GM18868 (cell line): ENCODE measurements at regions not wholly inside any gene's neighbourhood (a gene's known extent, or its start where the extent isn't known, plus 50 kb on each side); places are given as distances from the start of the nearest gene placed in this dataset.

Experiments
- ATAC-seq: cut with Tn5 transposase; IDR thresholded peaks from one replicate; pipeline ENCODE4 v1.9.1; 2021; ENCODE audit warnings: mild to moderate bottlenecking, moderate library complexity; ENCODE audit not compliant: unreplicated experiment

DNA sequence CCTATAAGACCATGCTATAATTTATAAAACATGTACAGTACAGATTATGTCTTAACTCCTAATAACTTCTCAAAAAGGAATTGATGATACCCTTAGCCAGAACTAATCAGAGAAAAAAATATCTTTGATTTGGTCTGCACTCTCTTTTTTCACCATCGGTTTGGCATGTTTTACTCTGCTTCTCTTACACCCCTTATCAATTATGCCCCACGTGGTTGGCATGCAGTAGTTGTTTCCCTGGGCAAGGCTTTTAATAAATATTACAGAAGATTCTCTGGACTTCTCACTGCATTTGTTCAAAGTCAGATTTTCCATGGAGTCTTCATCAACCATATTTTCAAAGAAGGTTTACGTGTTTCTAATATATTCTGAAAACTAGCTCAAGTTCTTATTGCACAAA is 167.4 kb upstream of the LRIG3 start:
- no peak for ATAC-seq

DNA sequence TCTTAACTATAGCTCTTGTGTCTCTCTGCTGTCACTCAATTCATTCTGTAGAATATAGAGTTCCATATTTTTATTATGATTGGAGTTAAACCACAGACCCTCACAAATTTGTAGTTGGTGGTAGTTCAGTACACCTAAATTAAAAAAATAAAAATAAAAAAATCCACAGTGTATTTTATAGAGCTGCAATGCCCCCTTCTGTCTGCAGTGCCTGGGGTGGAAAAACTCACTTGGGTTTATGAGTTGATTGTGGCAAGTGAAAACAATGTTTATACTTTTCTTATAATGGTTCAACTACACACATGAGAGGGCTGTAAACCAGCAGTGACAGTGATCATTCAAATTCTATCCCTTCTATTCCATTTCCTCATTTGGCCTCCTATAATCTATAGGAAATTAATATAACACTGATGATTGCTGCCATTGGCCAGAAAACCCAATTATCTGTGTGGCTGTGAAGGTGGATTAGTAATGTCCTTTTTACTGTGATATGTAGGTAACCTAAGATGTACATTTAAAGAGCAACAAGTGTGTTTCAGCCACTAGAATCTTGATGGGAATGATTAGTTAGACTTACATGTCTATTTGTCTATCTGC is 166.9 kb upstream of the LRIG3 start:
- ATAC-seq, result no peak

DNA sequence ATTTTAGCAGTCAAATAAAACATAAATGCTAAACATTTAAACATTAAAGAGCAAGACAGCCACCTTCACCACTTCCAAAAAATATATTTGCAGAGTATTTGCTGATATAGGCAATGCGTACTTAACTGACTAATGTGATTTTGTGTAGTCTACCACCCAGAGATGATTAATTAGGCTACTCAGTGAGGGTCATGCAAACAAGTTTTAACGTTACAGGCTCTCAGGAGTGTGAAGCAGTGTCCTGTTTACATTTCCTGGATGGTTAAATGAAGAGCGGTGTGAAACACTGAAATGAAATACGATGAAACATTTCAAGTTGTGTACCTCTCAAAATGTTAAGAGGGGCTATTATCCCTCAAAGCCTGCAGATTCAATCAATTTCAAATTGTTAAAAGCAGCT is 165.8 kb upstream of the LRIG3 start:
- ATAC-seq, result no peak

DNA sequence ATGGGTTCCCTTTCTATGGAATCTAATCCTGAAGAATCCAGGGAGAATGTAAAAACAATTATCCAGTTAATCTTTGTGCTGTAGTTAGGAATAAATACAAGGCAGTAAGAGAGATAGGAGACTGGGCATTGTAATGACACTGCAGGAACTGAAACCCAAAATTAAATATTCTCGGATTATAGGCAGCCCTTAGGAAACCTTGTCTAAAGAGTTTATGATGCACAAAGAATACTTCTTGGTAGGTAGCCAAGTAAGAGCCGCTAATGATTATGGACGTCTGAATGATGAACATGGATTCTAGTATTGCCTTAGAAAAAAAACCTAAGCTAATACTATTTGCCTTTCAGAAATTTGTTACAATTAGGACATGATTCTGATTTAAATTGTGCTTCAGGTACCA is 165.4 kb upstream of the LRIG3 start:
- no peak for ATAC-seq

DNA sequence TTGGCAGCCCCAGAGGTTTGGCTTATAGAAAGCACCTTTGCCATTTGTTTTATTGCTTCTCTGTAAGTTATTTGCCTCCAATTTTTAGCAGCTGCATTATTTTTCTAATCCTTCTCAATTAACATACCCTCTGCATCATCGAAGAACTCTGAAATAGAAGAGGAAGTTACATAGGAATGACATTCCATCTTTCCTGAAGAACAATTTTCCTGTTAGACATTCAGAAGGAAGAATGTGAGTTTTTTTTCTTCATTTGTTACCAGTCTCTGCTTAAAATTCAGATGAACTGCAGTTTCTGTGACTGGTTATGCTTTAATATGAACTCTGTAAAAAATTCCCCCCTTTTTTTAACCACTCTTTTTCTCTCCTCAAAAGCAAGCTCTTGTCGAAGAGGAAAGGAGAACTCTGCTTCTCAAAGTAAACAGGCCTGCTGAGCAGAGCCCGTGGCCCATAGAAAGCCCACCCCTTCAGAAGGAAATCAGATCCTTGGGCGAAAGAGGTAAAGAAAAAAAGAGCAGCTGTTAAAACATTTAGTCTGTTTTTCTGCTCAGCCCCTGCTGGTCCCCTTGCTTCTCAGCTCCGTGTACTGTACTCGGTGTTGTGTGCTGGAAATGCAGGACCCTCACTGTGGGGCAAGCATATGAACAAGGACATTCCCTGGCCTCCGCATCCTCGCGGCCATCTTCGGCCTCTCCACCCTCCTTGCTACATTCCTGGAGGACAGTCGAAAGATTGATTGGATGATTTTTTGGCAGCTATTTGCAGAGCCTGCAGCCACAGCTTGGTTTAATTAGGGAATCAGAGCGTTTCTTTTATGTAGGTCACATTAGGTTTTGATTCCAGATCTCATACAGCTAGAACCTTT is 164.4 kb upstream of the LRIG3 start:
- no peak for ATAC-seq

DNA sequence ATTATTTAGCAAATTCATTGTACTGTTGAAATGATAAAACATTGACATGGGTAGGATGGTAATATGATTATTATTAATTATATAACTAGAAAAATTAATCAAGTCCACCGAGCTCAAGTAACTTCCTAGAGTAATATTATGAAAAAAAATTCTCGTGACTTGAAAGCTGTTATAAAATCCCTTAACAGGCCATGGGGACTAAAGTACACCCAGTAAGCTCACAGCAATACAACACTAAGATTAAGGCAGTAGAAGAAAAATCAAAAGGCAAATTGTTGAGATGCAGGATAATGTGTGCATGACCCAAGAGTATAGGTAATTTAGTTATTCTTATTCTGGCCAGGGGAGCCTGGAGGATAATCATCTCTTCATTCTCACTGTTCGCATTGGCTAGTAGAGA is 162.6 kb upstream of the LRIG3 start:
- no peak for ATAC-seq

DNA sequence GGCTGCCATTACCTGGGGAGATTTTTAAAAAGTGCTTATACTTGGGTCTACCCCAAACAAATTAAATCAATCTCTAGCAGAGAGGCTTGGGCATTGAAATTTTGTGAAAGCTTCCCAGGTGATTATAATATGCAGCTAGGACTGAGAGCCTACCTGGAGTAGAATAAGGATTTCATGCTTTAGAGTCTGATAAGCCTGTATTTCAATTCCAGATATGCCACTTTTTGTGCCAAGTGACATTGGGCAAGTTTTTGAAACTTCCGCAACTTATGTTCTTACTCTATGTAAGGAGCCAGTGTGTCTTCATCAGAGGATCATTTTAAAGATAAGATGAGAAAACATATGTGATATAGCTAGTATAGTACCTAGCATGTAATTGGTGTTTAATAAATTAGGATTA is 159.8 kb upstream of the LRIG3 start:
- no peak for ATAC-seq

DNA sequence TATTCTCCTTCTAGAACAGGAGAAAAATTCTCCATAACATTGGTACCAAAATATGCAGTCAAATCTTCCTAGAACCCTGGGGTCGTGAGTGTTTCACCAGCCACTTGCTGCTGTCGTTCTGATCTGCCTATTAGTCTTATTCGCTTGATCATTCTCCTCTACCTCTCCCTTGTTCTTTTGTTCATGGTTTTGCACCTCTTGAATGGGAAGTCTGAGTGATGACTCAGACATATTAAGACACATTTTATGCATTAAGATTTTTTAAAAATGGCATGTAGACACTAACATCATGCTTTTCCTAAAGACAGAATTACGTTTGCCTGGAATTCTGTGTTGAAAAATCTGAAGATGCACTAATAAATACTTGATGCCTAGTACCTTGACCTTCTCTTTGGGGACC is 159.2 kb upstream of the LRIG3 start:
- no peak for ATAC-seq

DNA sequence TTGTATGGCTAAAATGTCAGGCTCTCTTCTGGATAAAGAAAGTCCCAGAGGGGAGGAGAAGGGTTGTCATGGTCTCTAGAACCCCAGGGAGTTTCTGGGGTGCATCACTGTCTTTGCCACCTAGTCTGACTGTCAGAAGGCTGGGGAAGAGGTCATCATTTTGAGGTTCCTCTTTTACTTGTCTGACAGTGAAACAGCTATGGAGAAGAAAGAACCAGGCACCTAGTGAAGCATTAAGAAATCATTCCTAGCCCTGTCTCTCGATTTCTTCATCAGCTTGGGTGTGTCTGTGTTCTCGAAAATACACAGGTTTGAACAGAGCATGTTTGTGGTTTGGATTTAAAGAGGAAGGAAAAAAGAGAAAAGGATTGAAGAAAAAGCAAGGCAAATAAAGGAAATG is 158.7 kb upstream of the LRIG3 start:
- peak; percentile 54 for ATAC-seq

DNA sequence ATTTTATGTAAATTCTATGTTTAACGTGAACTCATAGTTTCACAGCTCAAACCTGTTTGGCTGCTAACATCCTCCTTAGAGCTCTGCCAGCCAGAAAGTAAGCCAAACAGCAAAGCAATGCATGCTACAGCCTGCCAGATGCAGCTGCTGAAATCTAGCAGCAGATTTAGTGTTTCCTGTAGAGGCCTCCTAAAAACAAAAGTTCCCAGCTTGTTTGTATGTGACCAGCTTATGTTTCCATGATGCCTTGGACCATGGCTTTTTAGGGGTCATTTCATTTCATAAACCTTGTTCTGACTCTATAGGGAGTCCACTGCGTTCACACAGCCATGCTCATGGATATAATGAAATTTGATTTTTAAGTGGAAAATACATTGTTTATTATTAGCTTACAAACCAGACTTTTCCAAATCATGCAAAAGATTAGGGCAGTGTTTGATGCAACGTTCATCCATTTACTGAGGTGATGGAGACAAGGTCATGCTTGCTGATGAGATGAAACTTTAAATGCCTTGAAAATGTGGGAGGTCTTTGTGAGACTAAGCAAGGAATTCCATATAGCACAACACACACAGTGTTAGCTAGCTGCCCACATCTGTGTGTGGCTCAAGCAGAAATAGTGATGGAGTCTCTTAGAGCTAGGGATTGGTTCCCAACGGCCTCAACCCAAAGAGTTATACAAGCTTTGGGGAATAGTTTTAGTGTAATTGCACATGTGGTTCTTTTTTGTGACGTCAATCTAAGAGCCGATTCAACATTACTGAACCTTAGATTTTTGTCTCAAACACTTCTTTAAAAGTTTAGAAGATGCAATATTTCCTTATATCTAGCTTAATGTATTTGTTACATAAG is 157.5 kb upstream of the LRIG3 start:
- ATAC-seq, result no peak

DNA sequence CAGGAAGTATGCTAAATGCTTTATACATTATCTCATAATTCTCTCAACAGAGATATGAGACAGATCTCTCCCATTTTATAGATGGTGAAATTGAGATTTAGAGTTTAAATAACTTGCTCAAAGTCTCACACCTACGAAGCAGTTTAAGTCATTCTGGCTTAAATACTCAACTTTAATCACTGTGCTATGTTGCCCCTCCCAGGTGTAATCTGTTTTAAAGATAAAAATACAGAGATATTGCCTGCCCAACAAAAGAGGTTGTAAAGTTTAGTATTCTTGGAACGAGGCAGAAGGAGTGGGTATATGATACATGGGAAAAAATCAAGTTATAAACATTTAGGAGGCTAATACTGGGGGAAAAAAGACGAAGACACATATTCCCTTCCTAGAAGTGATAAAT is 156.8 kb upstream of the LRIG3 start:
- no peak for ATAC-seq

DNA sequence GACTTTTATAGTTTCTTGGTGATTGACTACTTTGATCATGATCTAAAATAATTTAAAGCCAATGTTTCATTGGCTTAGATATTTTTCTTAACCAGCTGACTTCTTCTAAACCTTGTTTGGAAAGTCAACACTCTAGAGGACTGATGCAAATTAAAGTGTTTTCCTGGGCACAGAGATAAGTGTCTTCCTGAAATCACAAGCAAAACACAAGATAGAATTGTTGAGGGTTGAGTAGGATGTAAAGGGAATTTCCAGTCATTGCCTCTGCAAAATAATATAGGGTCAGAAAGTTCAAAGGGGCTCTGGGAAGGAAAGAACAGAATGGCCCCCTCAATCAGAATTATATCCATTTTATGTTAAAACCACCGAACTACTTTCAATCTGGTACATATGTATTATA is 156.3 kb upstream of the LRIG3 start:
- ATAC-seq, result no peak

DNA sequence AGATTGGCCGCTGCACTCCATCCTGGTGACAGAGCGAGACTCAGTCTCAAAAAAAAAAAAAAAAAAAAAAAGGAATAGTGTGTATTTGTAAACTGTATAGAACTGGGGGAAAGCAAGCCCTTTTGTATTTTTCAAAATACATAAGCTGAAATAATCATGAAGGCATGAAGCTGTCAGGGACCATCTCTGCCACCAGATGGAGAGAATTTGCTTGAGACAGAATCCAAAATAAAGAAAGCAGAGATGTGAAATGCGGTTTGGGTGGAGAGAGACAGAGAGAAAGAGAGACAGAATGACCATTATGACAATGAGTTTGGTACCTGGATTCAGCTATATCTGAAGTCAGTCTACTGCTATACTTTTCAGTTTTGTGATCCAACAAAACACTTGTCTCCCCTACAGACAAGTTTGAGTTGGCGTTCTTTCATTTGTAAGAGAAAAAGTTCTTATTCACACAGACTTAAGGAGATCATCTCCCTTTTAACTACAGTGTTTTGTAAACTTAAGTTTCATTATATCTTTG is 155.7 kb upstream of the LRIG3 start:
- ATAC-seq, result no peak

DNA sequence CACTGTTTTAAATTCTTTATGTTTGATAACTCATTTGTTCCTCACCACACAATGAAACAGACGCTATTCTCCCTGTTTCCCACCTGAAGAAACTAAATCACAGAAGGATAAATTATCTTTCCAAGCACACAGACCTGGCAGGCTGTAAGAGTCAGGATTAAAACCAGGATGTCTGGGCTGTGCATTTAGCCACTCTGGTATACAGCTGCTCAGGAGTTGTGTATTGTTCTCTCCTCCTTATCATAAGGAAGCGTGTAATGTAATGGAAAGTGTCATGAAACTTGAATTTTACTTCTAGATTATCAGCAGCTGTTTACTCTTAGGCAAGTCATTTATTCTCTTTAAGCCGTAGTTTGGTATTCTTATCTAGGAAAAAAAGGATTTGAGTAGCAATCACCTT is 154.8 kb upstream of the LRIG3 start:
- no peak for ATAC-seq

DNA sequence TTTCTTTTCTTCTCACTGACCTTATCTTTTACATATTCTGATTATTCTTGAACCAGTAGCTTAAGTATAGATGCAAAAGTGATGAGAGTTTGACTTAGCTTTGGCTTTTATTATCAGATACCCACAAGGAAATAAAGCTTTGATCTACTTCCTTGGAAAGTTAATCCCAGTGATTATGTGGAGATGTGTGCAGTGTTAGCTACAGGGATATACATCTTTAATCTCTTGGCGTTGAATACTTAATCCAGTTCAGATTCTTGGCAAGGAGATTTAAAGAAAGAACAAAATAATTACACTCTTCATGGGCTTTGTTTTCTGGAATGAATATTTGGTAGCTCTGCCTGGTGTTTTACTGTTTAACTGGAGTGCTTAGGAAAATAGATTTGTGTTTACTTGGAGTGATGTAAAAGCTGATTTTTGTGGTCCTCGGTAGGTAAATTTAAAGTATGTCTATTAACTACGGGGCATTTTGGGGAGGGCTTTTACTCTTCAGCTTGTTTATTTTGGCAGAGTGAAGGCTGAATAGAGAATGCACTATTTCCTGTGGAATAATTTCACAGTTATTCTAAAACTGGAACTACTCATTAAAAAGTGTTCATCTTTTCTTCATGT is 150.1 kb upstream of the LRIG3 start:
- no peak for ATAC-seq

DNA sequence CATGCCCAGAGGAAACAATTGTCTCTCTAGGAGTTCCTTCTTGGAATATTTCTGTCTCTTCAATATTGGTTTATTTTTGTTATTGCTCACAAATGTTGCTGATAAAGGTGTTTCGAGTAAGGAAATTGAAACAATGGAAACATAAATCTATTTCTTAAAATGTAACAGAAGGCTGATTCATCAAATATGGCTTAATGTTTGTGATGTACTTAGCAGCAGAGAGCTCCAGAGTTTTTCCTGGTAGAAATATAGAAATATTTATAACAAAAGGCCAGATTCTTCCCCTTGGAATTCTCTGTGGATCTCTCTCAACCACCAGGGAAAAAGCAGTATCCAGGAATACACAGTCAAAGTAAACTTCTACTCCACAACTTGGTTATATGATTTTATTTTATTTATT is 149.2 kb upstream of the LRIG3 start:
- ATAC-seq, result no peak

DNA sequence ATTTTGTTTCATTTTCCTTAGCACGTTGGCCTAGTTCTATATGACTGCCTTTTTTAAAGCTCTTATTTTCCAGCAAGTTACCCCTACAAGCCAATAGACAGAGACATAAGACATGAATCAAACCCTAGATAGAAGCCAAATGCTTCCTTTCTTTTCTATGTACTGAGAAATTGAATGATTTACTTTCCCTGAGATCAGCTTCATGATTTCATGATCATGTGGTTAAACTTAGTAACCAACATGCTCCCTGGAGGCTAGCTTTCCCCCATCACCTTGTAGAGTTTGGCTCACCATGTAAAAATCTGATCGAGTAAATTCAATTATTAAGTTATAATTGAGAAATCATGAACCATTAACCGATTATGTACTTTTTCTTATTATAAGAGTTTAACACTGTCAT is 148.1 kb upstream of the LRIG3 start:
- no peak for ATAC-seq

DNA sequence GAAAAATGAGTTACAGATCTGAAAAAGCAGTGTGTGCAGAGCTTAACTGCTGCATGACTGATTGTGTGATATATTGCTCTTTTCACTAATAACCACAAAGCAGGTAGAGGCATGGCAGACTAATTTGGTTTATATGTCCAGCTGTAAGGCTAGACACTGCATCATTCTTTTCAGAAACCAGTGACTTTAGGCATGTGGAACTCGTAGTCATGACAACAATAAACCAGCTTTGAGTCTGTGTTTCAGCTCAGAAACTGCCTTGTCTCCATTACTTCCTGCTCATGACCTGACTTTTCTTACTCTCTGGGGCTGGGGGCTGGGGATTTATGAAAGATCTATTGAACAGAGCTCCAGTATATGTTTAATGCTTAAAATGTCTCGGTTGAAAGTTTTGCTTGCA is 146.8 kb upstream of the LRIG3 start:
- peak; percentile 90 for ATAC-seq

DNA sequence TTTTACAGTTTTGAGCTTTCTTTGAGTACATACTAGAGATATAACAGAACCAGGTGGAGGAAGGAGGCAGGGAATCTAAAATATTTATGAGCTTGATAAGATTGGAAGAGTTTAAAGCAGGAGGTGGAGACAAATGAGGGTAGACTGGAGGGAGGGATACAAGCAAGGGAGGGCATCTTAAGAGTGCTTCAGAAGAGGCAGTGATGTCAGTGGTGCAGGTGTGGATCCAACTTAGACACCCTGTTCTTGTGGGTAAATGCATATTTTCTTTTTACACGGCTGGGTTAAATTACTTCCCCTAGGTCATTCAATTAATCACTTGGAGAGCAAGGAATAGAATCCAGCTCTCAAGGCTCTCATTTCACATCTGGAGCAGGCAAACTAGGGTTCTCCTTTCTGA is 146.1 kb upstream of the LRIG3 start:
- ATAC-seq, result no peak

DNA sequence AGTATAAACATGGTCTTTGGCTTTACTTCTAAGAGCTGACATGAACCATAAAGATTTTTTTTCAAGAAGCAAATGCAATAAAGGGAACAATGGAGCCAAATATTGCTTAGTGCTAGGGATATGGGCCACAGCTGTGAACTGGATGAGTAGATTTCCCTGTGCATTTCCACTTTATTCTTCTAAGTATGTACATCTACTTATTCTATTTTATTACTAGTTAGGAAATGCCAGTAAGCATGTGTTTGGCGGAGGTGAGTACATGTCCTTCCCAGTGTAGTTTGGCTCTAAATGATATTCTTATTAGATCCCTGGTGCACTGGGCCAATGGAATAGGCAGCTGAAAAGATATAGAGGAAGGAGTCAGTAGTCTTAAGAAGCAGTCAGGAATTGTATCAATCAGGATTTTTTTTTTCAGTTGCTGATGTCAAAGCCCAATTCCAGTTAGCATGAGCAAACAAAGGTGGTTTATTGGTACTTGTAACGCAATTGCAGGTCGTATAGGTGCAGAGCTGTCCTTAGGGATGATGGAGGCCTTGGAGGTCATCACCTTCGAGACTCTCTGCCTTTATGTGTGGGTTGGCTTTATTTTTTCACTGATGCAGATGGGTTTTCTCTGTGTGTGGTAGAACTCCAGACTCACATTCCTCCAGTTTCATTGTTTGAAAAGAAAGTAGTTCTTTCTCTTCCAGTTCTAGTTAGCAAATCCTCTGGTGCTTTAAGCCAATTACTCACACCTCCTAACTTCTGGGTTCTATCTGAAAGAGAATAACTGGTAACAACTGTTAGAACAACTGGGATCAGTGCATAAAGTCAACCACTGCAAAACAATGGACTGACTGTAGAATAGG is 139.0 kb upstream of the LRIG3 start:
- no peak for ATAC-seq
